GM12891 (cell line): ENCODE measurements at regions not wholly inside any gene's neighbourhood (a gene's known extent, or its start where the extent isn't known, plus 50 kb on each side); places are given as distances from the start of the nearest gene placed in this dataset.

ENCODE experiments used
- PAX5 ChIP-seq: IDR thresholded peaks from 2 replicates; pipeline ENCODE4 v1.6.1; 2011; ENCODE audit warnings: low read length, moderate library complexity, mild to moderate bottlenecking; ENCODE audit not compliant: insufficient read depth, severe bottlenecking
- POLR2A ChIP-seq: IDR thresholded peaks from 2 replicates; pipeline ENCODE4 v1.6.1; 2011; ENCODE audit warnings: low read depth, low read length, control low read depth
- POLR2AphosphoS5 ChIP-seq: IDR thresholded peaks from 2 replicates; pipeline ENCODE4 v1.6.1; 2011; ENCODE audit warnings: low read depth, low read length, control low read depth
- TAF1 ChIP-seq: IDR thresholded peaks from 2 replicates; pipeline ENCODE4 v1.6.1; 2011; ENCODE audit warnings: low read depth, low read length, control low read depth

DNA sequence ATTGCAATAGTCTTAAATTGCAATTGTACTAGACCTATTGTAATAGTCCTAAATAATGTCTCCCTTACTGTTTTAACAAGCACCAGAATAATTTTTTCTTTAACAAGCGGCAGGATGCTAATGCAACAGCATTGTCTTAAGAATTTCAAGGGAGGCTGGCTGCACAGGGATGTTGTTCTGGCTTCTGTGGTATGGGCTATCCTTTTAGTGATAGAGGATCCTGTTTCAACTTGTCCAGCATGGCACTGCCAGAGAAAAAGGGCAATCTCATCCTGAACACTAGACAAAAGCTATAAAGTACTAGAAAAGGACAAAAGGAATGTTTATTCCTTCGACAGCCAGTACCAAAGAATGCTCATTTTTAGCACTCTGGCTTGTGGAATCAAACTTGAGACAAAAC is 405.5 kb upstream of the ACTRT1 start:
- TF ChIP-seq POLR2A = no peak
- TF ChIP-seq POLR2AphosphoS5 = no peak
- no peak for TF ChIP-seq TAF1
- no peak for TF ChIP-seq PAX5
